Activated T-cell treated with anti-CD3 and anti-CD28 coated beads, Interleukin-2, amount 50 U/mL, for 72 hours (primary cell): ENCODE measurements at regions not wholly inside any gene's neighbourhood (a gene's known extent, or its start where the extent isn't known, plus 50 kb on each side); places are given as distances from the start of the nearest gene placed in this dataset.

Experiments
- ATAC-seq, 2 donors: fragments of 150-1000 bp; cut with Tn5 transposase; replicated peaks in 1 of 2; 2 replicates each; pipeline ENCODE4 v1.10.0; 2021; ENCODE audit warnings: moderate library complexity in 2 of 2, mild to moderate bottlenecking in 1 of 2
- DNase-seq, 2 donors: peaks; one replicate each; pipeline ENCODE4 v3.0.0; 2021 to 2022; ENCODE audit warnings: mixed read lengths in 1 of 2
- H3K27ac Mint-ChIP-seq: one replicate; pipeline ENCODE4 v1.8.0; 2022; ENCODE audit warnings: mild to moderate bottlenecking, moderate library complexity, mixed read lengths
- H3K27me3 Mint-ChIP-seq: one replicate; pipeline ENCODE4 v1.8.0; 2022; ENCODE audit warnings: low read depth, mixed read lengths
- H3K36me3 Mint-ChIP-seq, 2 donors: one replicate each; pipeline ENCODE4 v1.8.0; 2022; ENCODE audit warnings: mixed read lengths in 2 of 2, mild to moderate bottlenecking in 1 of 2; ENCODE audit not compliant: insufficient read depth in 2 of 2
- H3K4me1 Mint-ChIP-seq: one replicate; pipeline ENCODE4 v1.8.0; 2022; ENCODE audit warnings: low read depth, mixed read lengths
- H3K4me3 Mint-ChIP-seq, 2 donors: one replicate each; pipeline ENCODE4 v1.8.0; 2022; ENCODE audit warnings: mild to moderate bottlenecking in 2 of 2, mixed read lengths in 2 of 2, moderate library complexity in 2 of 2
- H3K9me3 Mint-ChIP-seq, 2 donors: one replicate each; pipeline ENCODE4 v1.8.0; 2022; ENCODE audit warnings: mixed read lengths in 2 of 2

DNA sequence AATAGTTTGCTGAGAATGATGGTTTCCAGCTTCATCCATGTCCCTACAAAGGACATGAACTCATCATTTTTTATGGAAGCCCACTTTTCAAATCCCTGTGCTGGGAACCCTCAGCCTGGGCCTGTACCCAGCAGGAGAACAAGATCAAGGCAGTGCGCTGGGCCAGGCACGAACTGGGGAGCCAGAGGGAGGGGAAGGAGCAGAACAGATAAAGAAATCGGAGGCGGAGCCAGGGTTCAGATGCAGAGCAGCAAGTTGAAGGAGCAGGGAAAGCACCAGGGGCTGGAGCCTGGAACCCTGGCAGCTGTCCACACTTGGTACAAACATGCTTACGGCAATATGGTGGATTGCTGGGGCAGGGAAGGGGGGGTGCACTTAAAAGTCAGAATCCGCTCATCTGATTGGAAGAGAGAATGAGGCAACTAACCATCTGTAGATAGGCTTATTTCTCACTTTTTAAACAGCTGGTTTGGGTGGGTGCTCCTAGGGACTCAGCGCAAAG lies 107.5 kb downstream of the NOG start:
- Mint-ChIP-seq H3K27ac (no peak overlapping the region), H3K36me3 (no peaks in the 10 kb centered on the region), H3K4me1 (no peaks in the 10 kb centered on the region), H3K9me3 (no peaks in the 10 kb centered on the region), H3K4me3 (no peak overlapping the region), H3K27me3 (peaks cover 12% of the 10 kb centered on the region)
- ATAC-seq: no peak
- DNase-seq: no peak

GRCh38 chr17:56707312-56708219 lies 114.1 kb downstream of the NOG start:
- H3K4me3 Mint-ChIP-seq: no peak overlapping the region
- H3K27ac Mint-ChIP-seq: no peak overlapping the region
- peaks cover 6% of the 10 kb centered on the region for H3K27me3 Mint-ChIP-seq
- no peak for DNase-seq
- H3K9me3 Mint-ChIP-seq: peaks cover 0 to 2% of the 10 kb centered on the region in 2 donors
- ATAC-seq: no peak
- peaks cover 0 to 4% of the 10 kb centered on the region in 2 donors for H3K36me3 Mint-ChIP-seq
- H3K4me1 Mint-ChIP-seq: no peaks in the 10 kb centered on the region

DNA sequence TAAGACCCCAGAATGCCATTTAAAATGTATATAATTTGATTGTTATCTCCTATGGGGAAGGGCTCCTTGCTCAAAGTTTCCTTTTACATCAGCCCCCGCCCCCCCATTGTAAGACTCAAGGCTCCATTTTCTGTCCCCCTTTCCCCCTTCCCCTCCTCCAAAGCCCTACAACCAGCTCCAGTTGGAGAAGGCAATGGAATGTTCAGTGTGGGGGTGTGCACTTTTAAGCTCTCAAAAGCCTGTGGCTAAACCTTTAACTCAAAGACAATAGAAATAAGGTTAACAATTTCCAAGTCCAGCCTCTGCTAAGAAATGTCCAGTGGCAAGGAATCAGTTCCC lies 114.7 kb downstream of the NOG start:
- no peak for ATAC-seq
- Mint-ChIP-seq H3K9me3 (peaks cover 0 to 2% of the 10 kb centered on the region in 2 donors), H3K36me3 (peaks cover 0 to 4% of the 10 kb centered on the region in 2 donors)

GRCh38 chr17:56708670-56709410 lies 115.3 kb downstream of the NOG start:
- Mint-ChIP-seq H3K27ac (no peak overlapping the region), H3K9me3 (peaks cover 0 to 2% of the 10 kb centered on the region in 2 donors), H3K4me3 (no peak overlapping the region), H3K27me3 (peaks cover 6% of the 10 kb centered on the region), H3K36me3 (peaks cover 0 to 4% of the 10 kb centered on the region in 2 donors), H3K4me1 (no peaks in the 10 kb centered on the region)
- DNase-seq (no peak), ATAC-seq (no peak)

More for the DNA sequence above, 114.7 kb downstream of the NOG start:
- DNase-seq: no peak
- no peak overlapping the region for H3K4me3 Mint-ChIP-seq
- peaks cover 6% of the 10 kb centered on the region for H3K27me3 Mint-ChIP-seq
- no peak overlapping the region for H3K27ac Mint-ChIP-seq
- H3K4me1 Mint-ChIP-seq: no peaks in the 10 kb centered on the region

DNA sequence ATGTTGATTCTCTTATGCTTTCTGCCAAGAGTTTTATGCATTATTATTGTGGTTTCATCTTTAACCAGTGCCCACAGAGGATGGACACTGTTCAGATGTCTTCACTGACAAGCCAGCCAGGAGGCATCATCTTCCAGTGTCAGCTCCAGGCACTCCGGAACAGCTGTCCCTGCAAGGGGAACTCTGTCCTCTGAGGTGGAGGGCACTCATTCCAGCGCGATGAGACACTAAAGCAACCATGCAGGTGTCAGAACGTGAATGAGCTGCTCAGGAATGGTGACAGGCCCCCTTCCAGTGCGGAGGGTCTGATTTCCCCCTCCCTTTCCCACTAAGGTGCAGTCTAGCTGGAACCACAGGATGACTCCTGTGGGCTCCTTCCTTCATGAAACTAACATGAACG lies 117.5 kb downstream of the NOG start:
- Mint-ChIP-seq H3K4me3 (no peak overlapping the region), H3K27ac (no peak overlapping the region), H3K4me1 (peaks cover 1% of the 10 kb centered on the region), H3K27me3 (no peaks in the 10 kb centered on the region), H3K9me3 (peaks cover 0 to 2% of the 10 kb centered on the region in 2 donors), H3K36me3 (peaks cover 0 to 4% of the 10 kb centered on the region in 2 donors)
- DNase-seq (no peak), ATAC-seq (no peak)

- Mint-ChIP-seq H3K27ac (no peak overlapping the region), H3K4me1 (peaks cover 15% of the 10 kb centered on the region), H3K9me3 (peaks cover 0 to 2% of the 10 kb centered on the region in 2 donors), H3K36me3 (peaks cover 0 to 4% of the 10 kb centered on the region in 2 donors), H3K4me3 (no peak overlapping the region), H3K27me3 (no peaks in the 10 kb centered on the region)
- ATAC-seq: peak; percentile 92 to 97
- peak; percentile 77 to 81 for DNase-seq
Measured at GRCh38 chr17:56715613-56716357, 117.9 kb downstream of the C17orf67 start.

- ATAC-seq (no peak), DNase-seq (no peak)
- Mint-ChIP-seq H3K36me3 (no peaks in the 10 kb centered on the region), H3K4me1 (peaks cover 15% of the 10 kb centered on the region), H3K27ac (no peak overlapping the region), H3K9me3 (no peaks in the 10 kb centered on the region), H3K27me3 (no peaks in the 10 kb centered on the region), H3K4me3 (no peak overlapping the region)
Measured at GRCh38 chr17:56717471-56717870, 116.2 kb downstream of the C17orf67 start.

DNA sequence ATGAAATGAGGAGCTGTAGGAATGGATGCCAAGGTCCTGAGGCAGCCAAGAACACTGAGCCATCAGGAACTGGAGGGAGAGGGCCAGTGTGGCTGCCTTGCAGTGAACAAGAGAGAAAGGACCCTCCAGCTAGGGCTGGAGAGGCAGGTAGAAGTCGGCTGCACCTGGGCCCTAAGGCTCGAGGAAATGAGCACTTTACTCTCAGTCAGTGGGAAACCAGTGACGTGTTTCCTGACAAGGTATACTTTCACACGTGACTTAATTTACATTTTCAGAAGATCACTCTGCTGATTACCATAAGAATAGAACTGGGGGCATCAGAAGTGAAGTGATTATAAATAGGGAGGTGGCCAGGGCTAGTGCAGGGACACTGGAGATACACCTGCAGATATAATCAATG lies 115.2 kb downstream of the C17orf67 start:
- H3K9me3 Mint-ChIP-seq: no peaks in the 10 kb centered on the region
- ATAC-seq: no peak
- peaks cover 15% of the 10 kb centered on the region for H3K4me1 Mint-ChIP-seq
- no peak overlapping the region for H3K27ac Mint-ChIP-seq
- H3K27me3 Mint-ChIP-seq: no peaks in the 10 kb centered on the region
- DNase-seq: no peak
- no peaks in the 10 kb centered on the region for H3K36me3 Mint-ChIP-seq
- H3K4me3 Mint-ChIP-seq: no peak overlapping the region

DNA sequence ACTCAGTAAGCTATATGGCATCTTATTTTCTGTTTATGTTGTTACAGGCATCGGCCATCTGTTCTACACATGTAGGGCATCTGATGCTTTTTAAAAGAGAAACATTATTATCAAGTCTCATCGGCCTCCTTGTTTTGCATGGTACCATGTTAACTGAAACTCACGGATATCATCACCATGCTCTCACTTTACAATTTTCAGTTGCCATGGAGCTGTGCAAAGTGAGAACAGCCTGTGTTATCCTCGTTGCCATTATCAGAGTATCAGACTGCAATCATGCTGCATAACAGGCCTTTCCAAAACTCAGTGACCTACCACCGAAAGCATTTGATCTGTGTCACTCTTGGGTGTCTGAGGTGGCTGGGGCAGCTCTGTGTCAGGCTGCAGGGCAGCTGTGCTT lies 110.3 kb downstream of the C17orf67 start:
- DNase-seq (no peak), ATAC-seq (no peak)
- Mint-ChIP-seq H3K4me3 (no peak overlapping the region), H3K9me3 (no peaks in the 10 kb centered on the region), H3K4me1 (peaks cover 14% of the 10 kb centered on the region), H3K27ac (no peak overlapping the region), H3K36me3 (no peaks in the 10 kb centered on the region), H3K27me3 (no peaks in the 10 kb centered on the region)

GRCh38 chr17:56724664-56725063 lies 109.1 kb downstream of the C17orf67 start:
- Mint-ChIP-seq H3K4me1 (peaks cover 10% of the 10 kb centered on the region), H3K9me3 (no peaks in the 10 kb centered on the region), H3K27ac (no peak overlapping the region), H3K27me3 (no peaks in the 10 kb centered on the region), H3K36me3 (no peaks in the 10 kb centered on the region), H3K4me3 (no peak overlapping the region)
- DNase-seq (no peak), ATAC-seq (no peak)

DNA sequence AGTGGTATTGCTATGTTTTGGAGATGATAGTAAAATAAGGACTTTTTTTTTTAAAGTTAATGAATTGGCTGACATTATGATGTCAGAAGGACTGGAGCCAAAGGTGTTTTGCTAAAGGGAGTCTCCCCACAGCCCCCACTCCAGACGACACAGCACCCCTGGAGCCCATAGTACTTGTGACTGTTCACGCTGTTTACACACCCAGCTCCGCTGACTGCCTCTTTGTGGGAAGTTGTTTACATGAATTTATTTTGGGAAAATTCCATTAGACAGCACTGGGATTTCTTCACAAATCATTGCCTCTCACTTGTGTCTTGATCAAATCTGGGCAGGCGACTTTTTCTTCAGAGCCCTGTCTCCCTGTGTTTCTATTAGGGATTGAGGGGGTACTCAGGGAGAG lies 108.6 kb downstream of the C17orf67 start:
- no peak overlapping the region for H3K27ac Mint-ChIP-seq

GRCh38 chr17:56727876-56728617 lies 105.7 kb downstream of the C17orf67 start:
- H3K27ac Mint-ChIP-seq: no peak overlapping the region
- ATAC-seq (no peak), DNase-seq (no peak)
- H3K36me3 Mint-ChIP-seq: no peaks in the 10 kb centered on the region
- H3K9me3 Mint-ChIP-seq: no peaks in the 10 kb centered on the region
- no peaks in the 10 kb centered on the region for H3K27me3 Mint-ChIP-seq
- H3K4me3 Mint-ChIP-seq: no peak overlapping the region
- peaks cover 10% of the 10 kb centered on the region for H3K4me1 Mint-ChIP-seq

More for the DNA sequence above, 108.6 kb downstream of the C17orf67 start:
- Mint-ChIP-seq H3K27me3 (no peaks in the 10 kb centered on the region), H3K9me3 (no peaks in the 10 kb centered on the region), H3K4me1 (peaks cover 10% of the 10 kb centered on the region), H3K4me3 (no peak overlapping the region), H3K36me3 (no peaks in the 10 kb centered on the region)
- DNase-seq (no peak), ATAC-seq (no peak)
